Nephron (organoid): ENCODE measurements at regions not wholly inside any gene's neighbourhood (a gene's known extent, or its start where the extent isn't known, plus 50 kb on each side); places are given as distances from the start of the nearest gene placed in this dataset.

Source experiments
- H3K27ac Mint-ChIP-seq, 3 experiments: 2 replicates each; pipeline ENCODE4 v1.8.0; 2020; ENCODE audit warnings: mixed read lengths in 3 of 3, mild to moderate bottlenecking in 2 of 3, moderate library complexity in 1 of 3
- H3K27me3 Mint-ChIP-seq: 2 replicates; pipeline ENCODE4 v1.8.0; 2021; ENCODE audit warnings: low read depth, mild to moderate bottlenecking, moderate library complexity, mixed read lengths
- H3K36me3 Mint-ChIP-seq: 2 replicates; pipeline ENCODE4 v1.8.0; 2020; ENCODE audit warnings: low read depth, mixed read lengths
- H3K4me1 Mint-ChIP-seq: 2 replicates; pipeline ENCODE4 v1.8.0; 2020; ENCODE audit warnings: mixed read lengths
- H3K4me3 Mint-ChIP-seq, 3 experiments: 2 replicates each; pipeline ENCODE4 v1.8.0; 2020; ENCODE audit warnings: mild to moderate bottlenecking in 3 of 3, mixed read lengths in 3 of 3, moderate library complexity in 2 of 3
- H3K9me3 Mint-ChIP-seq: 2 replicates; pipeline ENCODE4 v1.8.0; 2020; ENCODE audit warnings: mixed read lengths
- CTCF ChIP-seq, 3 experiments: fragments of 200-600 bp; sonication (generic); IDR thresholded peaks; one replicate each; pipeline ENCODE4 v1.5.0; 2021; ENCODE audit warnings: antibody characterized with exemption in 3 of 3; ENCODE audit not compliant: unreplicated experiment in 3 of 3

- Mint-ChIP-seq H3K4me1 (peaks cover 4% of the 10 kb centered on the region), H3K4me3 (no peak overlapping the region), H3K27ac (no peak overlapping the region), H3K9me3 (no peaks in the 10 kb centered on the region), H3K27me3 (peaks cover 45% of the 10 kb centered on the region), H3K36me3 (no peaks in the 10 kb centered on the region)
- no peak for TF ChIP-seq CTCF (IDR thresholded peaks at IDR 0.05; ENCODE audit: unreplicated experiment in 3 of 3)
Measured at GRCh38 chr16:55411231-55411630, 67.8 kb upstream of the MMP2 start.

GRCh38 chr16:55418586-55418985 is 60.4 kb upstream of the MMP2 start:
- H3K9me3 Mint-ChIP-seq = no peaks in the 10 kb centered on the region
- H3K4me3 Mint-ChIP-seq = no peak overlapping the region
- no peaks in the 10 kb centered on the region for H3K36me3 Mint-ChIP-seq
- H3K27me3 Mint-ChIP-seq = peaks cover 54% of the 10 kb centered on the region
- no peak for TF ChIP-seq CTCF (IDR thresholded peaks at IDR 0.05; ENCODE audit: unreplicated experiment in 3 of 3)
- H3K4me1 Mint-ChIP-seq = no peaks in the 10 kb centered on the region
- H3K27ac Mint-ChIP-seq = no peak overlapping the region

GRCh38 chr16:55421226-55421625 is 57.8 kb upstream of the MMP2 start:
- Mint-ChIP-seq H3K27me3 (peaks cover 40% of the 10 kb centered on the region), H3K27ac (no peak overlapping the region), H3K4me1 (no peaks in the 10 kb centered on the region), H3K9me3 (no peaks in the 10 kb centered on the region), H3K36me3 (no peaks in the 10 kb centered on the region), H3K4me3 (no peak overlapping the region)
- TF ChIP-seq CTCF (IDR thresholded peaks at IDR 0.05; ENCODE audit: unreplicated experiment in 3 of 3) = no peak

GRCh38 chr16:55426865-55427484 is 52.0 kb upstream of the MMP2 start:
- no peak for TF ChIP-seq CTCF (IDR thresholded peaks at IDR 0.05; ENCODE audit: unreplicated experiment in 3 of 3)
- no peaks in the 10 kb centered on the region for H3K9me3 Mint-ChIP-seq

More at GRCh38 chr16:55426865-55427484, 52.0 kb upstream of the MMP2 start:
- H3K27ac Mint-ChIP-seq = no peak overlapping the region
- H3K27me3 Mint-ChIP-seq = peaks cover 15% of the 10 kb centered on the region
- no peaks in the 10 kb centered on the region for H3K36me3 Mint-ChIP-seq
- no peaks in the 10 kb centered on the region for H3K4me1 Mint-ChIP-seq
- H3K4me3 Mint-ChIP-seq = no peak overlapping the region
